ENCODE measurements at regions not wholly inside any gene's neighbourhood (a gene's known extent, or its start where the extent isn't known, plus 50 kb on each side); places are given as distances from the start of the nearest gene placed in this dataset.

GRCh38 chr17:77610972-77611521 is 347.5 kb upstream of the TNRC6C start:
- Histone ChIP-seq H2AFZ (ENCODE audit: low read length) (no peak overlapping the region), H2BK15ac (ENCODE audit: low read length) (no peak overlapping the region), H3K4me3 (ENCODE audit: extremely low read depth in 1 of 4, insufficient read depth in 2 of 4, low read depth in 3 of 4, low read length in 4 of 4) (no peak overlapping the region), H3K79me2 (ENCODE audit: control insufficient read depth in 1 of 2, insufficient read depth in 2 of 2, low read length in 2 of 2) (no peaks in the 10 kb centered on the region), H3K4me1 (replicated peaks in 1 of 4; ENCODE audit: control insufficient read depth in 3 of 4, insufficient read depth in 4 of 4, low read length in 3 of 4) (no peaks in the 10 kb centered on the region; a peak in 3 of 7 replicates), H2BK12ac (ENCODE audit: low read depth, low read length) (no peak overlapping the region), H3K9me3 (ENCODE audit: insufficient read depth in 2 of 2, low read depth in 1 of 2, low read length in 1 of 2) (0 out of 4 replicates have a peak, but pooled peaks cover 0 to 3% of the 10 kb centered on the region in 2 experiments), H3K23me2 (ENCODE audit: low read depth, low read length) (no peaks in the 10 kb centered on the region), H3K18ac (ENCODE audit: extremely low read depth, low read length) (no peak overlapping the region), H3K9ac (replicated peaks in 1 of 4; ENCODE audit: extremely low read depth in 1 of 4, low read depth in 3 of 4, low read length in 3 of 4) (no peak overlapping the region), H3K14ac (ENCODE audit: insufficient read length) (no peak overlapping the region), H3K36me3 (ENCODE audit: control insufficient read depth in 2 of 4, insufficient read depth in 4 of 4, low read length in 3 of 4) (no peaks in the 10 kb centered on the region), H4K20me1 (replicated peaks in 1 of 2; ENCODE audit: control insufficient read depth in 1 of 2, insufficient read depth in 2 of 2, low read length in 2 of 2) (no peaks in the 10 kb centered on the region), H2BK5ac (ENCODE audit: low read depth, low read length) (no peak overlapping the region), H3K4ac (replicated peaks; ENCODE audit: insufficient read length, low read depth, low read length) (no peak overlapping the region), H2BK120ac (replicated peaks; ENCODE audit: low read depth, low read length) (no peak overlapping the region), H3K27me3 (replicated peaks in 1 of 4; ENCODE audit: control insufficient read depth in 3 of 4, extremely low read depth in 1 of 4, insufficient read depth in 3 of 4, low read length in 3 of 4) (no peaks in the 10 kb centered on the region), H4K5ac (ENCODE audit: insufficient read length, low read depth, low read length) (no peak overlapping the region), H4K8ac (ENCODE audit: extremely low read depth, insufficient read depth, low read length) (no peak overlapping the region), H3K79me1 (ENCODE audit: low read depth, low read length) (no peaks in the 10 kb centered on the region), H2BK20ac (ENCODE audit: low read length) (no peak overlapping the region), H3K4me2 (ENCODE audit: insufficient read depth in 1 of 2, low read depth in 2 of 2, low read length in 2 of 2) (no peak overlapping the region), H3K27ac (ENCODE audit: low read depth, low read length) (no peak overlapping the region), H2AK5ac (ENCODE audit: low read depth, low read length) (no peak overlapping the region), H3K23ac (ENCODE audit: insufficient read length) (no peak overlapping the region), H3K56ac (replicated peaks; ENCODE audit: insufficient read length, low read depth, low read length) (no peak overlapping the region), H4K91ac (replicated peaks; ENCODE audit: insufficient read length, low read length) (no peak overlapping the region)
- DNase-seq (ENCODE audit: low read depth in 1 of 2, low spot score in 2 of 2), result no peak
- POLR2A ChIA-PET (ENCODE audit: partially characterized antibody), result no interaction called here
- CTCF ChIA-PET (ENCODE audit: partially characterized antibody), result interaction anchor here (0.6 to 1.3 kb wide), 4 partner anchors 13 to 898 kb away, joined by 3 to 5 read pairs (median 4); no protein-coding TSS in a partner anchor
- 93% methylated on average over 9 of the region's 9 CpGs; no CpG with 5 or more reads in 1 of the 2 experiments for WGBS, 2 experiments (ENCODE audit: extremely low coverage in 1 of 2, insufficient coverage in 1 of 2, insufficient read length in 1 of 2, insufficient replicate concordance in 2 of 2, low coverage in 1 of 2, low lambda C conversion rate in 2 of 2, missing lambda C conversion rate in 1 of 2)
- FAIRE-seq, result no peak
- TF ChIP-seq POLR2A (IDR thresholded peaks at IDR 0.05; ENCODE audit: control extremely low read depth in 1 of 2, low read depth in 2 of 2, low read length in 2 of 2) (no peak), EZH2 (IDR thresholded peaks at IDR 0.05; ENCODE audit: low read depth, low read length, severe bottlenecking) (no peak), SIRT6 (IDR thresholded peaks at IDR 0.05; ENCODE audit: low read length) (no peak), SP2 (IDR thresholded peaks at IDR 0.05; ENCODE audit: low read length) (no peak), CTBP2 (IDR thresholded peaks at IDR 0.05; ENCODE audit: borderline replicate concordance, insufficient read depth, insufficient read length, low read length) (no peak), YY1 (IDR thresholded peaks at IDR 0.05; ENCODE audit: low read depth, low read length) (no peak), NRF1 (IDR thresholded peaks at IDR 0.05; ENCODE audit: low read depth, low read length) (no peak), HDAC2 (IDR thresholded peaks at IDR 0.05; ENCODE audit: borderline replicate concordance in 1 of 2, low read depth in 2 of 2, low read length in 2 of 2) (no peak)
- TF ChIP-seq, protein P1, sequence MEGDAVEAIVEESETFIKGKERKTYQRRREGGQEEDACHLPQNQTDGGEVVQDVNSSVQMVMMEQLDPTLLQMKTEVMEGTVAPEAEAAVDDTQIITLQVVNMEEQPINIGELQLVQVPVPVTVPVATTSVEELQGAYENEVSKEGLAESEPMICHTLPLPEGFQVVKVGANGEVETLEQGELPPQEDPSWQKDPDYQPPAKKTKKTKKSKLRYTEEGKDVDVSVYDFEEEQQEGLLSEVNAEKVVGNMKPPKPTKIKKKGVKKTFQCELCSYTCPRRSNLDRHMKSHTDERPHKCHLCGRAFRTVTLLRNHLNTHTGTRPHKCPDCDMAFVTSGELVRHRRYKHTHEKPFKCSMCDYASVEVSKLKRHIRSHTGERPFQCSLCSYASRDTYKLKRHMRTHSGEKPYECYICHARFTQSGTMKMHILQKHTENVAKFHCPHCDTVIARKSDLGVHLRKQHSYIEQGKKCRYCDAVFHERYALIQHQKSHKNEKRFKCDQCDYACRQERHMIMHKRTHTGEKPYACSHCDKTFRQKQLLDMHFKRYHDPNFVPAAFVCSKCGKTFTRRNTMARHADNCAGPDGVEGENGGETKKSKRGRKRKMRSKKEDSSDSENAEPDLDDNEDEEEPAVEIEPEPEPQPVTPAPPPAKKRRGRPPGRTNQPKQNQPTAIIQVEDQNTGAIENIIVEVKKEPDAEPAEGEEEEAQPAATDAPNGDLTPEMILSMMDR (IDR thresholded peaks at IDR 0.05; ENCODE audit: control extremely low read depth in 1 of 3, insufficient read depth in 1 of 3, low read depth in 1 of 3, low read length in 3 of 3), result no peak
- TF ChIP-seq, protein P2, sequence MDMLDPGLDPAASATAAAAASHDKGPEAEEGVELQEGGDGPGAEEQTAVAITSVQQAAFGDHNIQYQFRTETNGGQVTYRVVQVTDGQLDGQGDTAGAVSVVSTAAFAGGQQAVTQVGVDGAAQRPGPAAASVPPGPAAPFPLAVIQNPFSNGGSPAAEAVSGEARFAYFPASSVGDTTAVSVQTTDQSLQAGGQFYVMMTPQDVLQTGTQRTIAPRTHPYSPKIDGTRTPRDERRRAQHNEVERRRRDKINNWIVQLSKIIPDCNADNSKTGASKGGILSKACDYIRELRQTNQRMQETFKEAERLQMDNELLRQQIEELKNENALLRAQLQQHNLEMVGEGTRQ (IDR thresholded peaks at IDR 0.05; ENCODE audit: low read length), result no peak
